ENCODE measurements at regions not wholly inside any gene's neighbourhood (a gene's known extent, or its start where the extent isn't known, plus 50 kb on each side); places are given as distances from the start of the nearest gene placed in this dataset.
A peak's percentile ranks its signal among the peaks of the same experiment; 100 is the strongest.

GRCh38 chr2:2574401-2575180 lies 243.5 kb upstream of the MYT1L start:
- DNase-seq: no peak

GRCh38 chr2:2573658-2574293 lies 242.7 kb upstream of the MYT1L start:
- DNase-seq: no peak

- no peak for DNase-seq
Observed at GRCh38 chr2:2573205-2573604, 242.1 kb upstream of the MYT1L start.

DNA sequence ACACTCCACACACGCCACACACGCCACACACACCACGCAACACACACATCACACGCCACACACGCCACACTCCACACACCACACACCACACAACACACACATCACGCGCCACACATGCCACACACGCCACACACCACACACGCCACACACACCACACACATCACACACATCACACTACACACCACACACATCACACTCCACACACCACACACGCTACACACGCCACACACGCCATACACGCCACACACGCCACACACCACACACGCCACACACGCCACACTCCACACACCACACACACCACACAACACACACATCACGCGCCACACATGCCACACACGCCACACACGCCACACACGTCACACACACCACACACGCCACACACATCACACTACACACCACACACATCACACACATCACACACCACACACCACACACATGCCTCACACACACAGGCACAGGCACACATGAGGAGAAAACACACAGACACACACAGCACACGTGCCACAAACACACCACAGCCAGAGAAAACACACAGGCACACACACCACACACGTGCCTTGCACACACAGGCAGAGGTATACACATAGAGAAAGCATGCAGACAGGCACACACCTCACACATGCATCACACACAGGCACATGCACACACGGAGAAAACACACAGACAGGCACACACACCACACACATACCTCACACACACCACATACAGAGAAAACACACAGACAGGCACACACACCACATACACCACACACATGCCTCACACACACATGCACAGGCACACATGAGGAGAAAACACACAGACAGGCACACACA lies 241.5 kb upstream of the MYT1L start:
- DNase-seq: no peak

- no peak for DNase-seq
Observed at GRCh38 chr2:2571301-2572150, 240.5 kb upstream of the MYT1L start.

DNA sequence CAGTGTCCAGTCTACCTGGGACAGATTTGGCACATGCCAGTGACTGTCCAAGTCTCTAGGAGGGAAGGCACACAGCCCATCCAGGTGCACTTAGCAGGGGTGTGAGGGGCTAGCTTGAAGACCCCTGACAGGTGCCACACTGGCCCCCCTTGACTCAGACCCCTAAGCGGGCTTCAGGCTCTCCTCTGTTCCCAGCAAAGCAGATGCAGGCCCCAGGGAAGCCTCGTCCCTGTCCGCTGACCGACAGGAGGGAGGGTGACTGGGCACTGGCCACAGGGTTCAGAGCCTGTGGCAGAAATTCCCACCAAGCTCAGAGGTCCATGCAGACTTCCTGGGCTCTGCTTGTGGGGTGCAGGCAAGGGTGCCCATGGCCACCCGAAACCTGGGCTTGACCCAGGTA lies 239.8 kb upstream of the MYT1L start:
- DNase-seq: no peak

DNA sequence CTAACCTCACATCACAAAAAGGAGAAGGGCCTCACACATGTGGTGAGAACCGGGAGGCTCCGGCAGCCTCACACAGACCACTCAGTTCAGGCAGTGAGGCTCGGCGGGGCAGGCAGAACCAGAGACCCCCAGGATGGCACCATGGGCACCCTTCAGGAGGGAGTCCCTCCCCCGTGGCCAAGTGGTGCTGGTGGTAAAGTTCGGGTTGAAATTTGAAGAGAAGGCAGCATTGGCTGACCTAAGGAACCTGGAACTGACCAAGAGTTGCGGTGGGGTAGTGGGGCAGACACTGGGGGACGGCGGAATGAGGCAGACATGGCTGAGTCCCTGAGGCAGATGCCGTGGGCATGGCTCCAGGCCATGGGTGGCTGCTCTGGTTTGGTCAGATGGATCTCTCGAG lies 239.3 kb upstream of the MYT1L start:
- DNase-seq: no peak

DNA sequence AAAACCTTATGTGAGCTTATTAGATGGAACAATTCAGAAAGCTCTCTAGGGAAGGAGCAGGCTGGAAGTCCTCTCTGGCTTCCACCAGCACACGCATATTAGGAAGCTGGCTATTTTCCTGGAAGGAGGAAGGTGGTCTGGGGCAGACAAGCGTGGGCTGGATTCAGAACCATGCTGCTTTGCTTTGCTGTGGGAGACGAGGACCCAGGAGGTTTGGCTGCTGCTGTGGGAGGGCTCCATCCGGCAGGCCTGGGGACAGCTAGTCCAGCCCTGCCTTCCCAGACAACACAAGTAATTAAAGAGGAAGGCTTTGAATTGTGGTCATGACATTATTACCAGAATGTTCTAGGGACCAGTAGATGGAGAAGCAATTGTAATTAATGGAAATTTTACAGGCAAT lies 238.8 kb upstream of the MYT1L start:
- no peak for DNase-seq

GRCh38 chr2:2569306-2569705 lies 238.2 kb upstream of the MYT1L start:
- no peak for DNase-seq

DNA sequence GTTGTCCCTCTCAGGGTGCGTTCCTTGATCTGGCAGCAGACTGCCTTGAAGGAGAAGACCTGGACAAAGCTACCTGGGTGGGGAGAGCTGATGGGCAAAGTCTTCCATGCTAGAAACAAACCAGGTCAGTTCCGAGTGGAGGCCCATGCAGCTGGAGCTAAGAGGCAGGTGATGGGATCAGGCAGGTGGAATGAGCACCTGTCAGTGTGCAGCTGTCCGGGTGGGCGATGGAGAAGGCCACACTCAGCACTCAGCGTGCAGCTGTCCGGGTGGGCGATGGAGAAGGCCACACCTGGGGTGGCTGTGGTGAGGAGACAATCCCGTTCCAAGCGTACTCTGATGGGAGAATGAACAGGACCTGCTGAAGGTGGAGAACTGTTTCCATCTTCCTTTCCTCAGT lies 237.3 kb upstream of the MYT1L start:
- DNase-seq: no peak

GRCh38 chr2:2567776-2568175 lies 236.7 kb upstream of the MYT1L start:
- DNase-seq: no peak

- no peak for DNase-seq
Observed at GRCh38 chr2:2566396-2567323, 235.6 kb upstream of the MYT1L start.

DNA sequence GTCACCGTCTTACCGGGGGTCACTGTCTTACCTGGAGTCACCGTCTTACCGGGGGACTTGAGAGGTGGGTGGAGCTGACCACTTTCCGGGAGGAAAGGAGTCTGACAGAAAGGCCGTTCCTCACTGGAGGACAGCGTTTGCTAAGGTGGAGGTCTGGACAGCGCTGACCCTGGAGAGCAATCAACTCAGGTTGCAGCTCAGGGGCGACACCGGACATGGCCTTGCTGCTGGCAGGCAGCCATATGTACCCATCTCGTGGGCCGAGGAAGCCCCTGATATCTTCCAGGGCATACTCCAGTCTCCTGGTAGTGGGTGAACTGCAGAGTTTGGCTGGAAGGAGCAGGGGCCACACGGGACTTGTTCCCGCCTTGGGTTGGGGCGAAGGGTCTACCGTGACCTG lies 234.6 kb upstream of the MYT1L start:
- DNase-seq: no peak

GRCh38 chr2:2564300-2565078 lies 233.4 kb upstream of the MYT1L start:
- peak; percentile 39 for DNase-seq

DNA sequence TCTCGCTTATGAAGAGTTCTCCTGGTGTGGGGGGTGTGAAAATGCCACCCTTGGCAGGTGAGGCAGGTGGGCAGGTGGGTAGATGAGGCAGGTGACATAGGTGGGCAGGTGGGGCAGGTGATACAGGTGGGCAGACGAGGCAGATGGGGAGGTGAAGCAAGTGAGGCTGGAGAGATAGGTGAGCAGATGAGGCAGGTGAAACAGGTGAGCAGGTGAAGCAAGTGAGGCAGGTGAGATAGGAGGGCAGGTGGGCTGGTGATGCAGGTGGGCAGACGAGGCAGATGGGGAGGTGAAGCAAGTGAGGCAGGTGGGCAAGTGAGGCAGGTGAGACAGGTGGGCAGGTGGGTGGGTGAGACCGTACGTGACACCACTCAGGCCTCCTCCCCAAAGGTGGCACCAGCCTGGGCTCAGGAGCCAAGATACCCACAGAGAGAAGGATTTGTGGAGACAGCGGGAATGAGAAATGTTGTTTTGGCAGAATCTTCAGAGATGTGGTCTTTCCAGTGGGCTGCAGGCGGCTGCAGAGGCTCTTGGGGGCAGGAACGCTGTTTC lies 232.3 kb upstream of the MYT1L start:
- no peak for DNase-seq

DNA sequence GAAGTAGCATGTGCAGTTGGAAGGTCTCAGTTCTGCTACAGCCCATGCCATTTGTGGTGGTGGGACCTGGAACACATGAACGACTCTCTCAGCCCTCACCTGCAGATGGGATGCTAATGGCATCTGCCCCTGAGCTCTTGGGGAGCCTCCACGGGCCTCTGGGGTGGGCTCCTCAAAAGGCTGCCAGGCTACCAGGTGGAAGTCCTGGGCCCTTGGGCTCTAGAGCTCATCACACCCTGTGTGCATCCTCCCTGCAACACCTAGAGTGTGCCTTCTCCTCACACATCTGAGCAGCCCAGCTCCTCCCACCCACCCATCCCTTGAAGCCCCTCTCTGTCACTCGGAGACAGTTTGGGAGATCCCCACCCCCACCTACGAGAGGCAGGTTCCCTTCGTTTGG lies 231.8 kb upstream of the MYT1L start:
- DNase-seq: no peak

- DNase-seq: no peak
Observed at GRCh38 chr2:2561346-2562095, 230.4 kb upstream of the MYT1L start.

DNA sequence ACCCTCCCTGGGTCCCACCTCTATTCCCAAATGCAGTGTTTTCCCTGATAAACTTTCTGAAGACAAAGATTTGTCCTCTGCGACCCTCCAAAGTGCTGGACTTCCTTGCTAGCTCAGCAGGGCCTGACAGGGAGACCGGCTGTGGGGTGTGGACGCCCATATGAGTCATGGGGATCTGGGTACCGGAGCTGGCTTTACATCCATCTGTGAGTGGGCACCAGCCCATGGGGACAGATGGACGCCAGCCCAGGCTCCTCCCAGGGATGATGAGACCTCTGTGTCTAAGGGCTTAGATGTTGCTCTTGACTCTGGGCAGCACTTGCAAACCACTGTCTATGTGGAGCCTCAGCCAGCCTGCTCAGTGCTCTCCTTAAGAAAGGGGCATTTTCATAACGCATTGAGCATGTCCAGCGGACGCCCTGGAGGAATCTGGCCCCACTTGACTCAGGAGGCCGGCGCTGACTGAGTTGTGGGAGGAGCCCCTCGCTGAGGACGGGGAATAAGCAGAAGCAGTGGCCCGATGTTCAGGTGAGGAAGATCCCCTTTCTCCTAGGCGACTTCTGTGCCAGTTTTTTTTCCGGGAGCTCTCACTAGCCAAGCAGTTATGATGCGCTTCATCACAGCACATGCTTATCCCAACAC lies 229.4 kb upstream of the MYT1L start:
- no peak for DNase-seq

- no peak for DNase-seq
Observed at GRCh38 chr2:2558476-2558875, 227.4 kb upstream of the MYT1L start.

Measured in retina (tissue), 1 donor.